A549 (cell line): ENCODE measurements at regions not wholly inside any gene's neighbourhood (a gene's known extent, or its start where the extent isn't known, plus 50 kb on each side); places are given as distances from the start of the nearest gene placed in this dataset.

ENCODE experiments used
- BCL3 ChIP-seq: fragments of >200 bp; sonication (Bioruptor Twin); formaldehyde crosslinking; IDR thresholded peaks from 3 replicates; pipeline ENCODE4 v1.6.1; 2016
- CTCF ChIP-seq: fragments of >200 bp; sonication (Bioruptor Twin); formaldehyde crosslinking; IDR thresholded peaks from 3 replicates; pipeline ENCODE4 v1.5.1; 2016
- FOXS1 ChIP-seq: fragments of 250-450 bp; sonication (Bioruptor Pico); IDR thresholded peaks from 2 replicates; pipeline ENCODE4 v1.5.0; 2020; ENCODE audit warnings: mild to moderate bottlenecking, moderate library complexity
- MAX ChIP-seq: IDR thresholded peaks from 2 replicates; pipeline ENCODE4 v1.6.1; 2012
- MYC ChIP-seq: IDR thresholded peaks from 2 replicates; pipeline ENCODE4 v1.6.1; 2012; ENCODE audit warnings: mild to moderate bottlenecking, inconsistent platforms, low read length, improper control_type of control experiment, borderline replicate concordance
- NPAS2 ChIP-seq: fragments of 250-450 bp; sonication (Bioruptor Pico); IDR thresholded peaks from 2 replicates; pipeline ENCODE4 v1.8.0; 2022; ENCODE audit warnings: mild to moderate bottlenecking, moderate library complexity, borderline replicate concordance
- POLR2A ChIP-seq: IDR thresholded peaks from 2 replicates; pipeline ENCODE4 v1.6.1; 2012; ENCODE audit warnings: mild to moderate bottlenecking, low read length

- TF ChIP-seq BCL3 (no peak), POLR2A (no peak), CTCF (no peak), MYC (no peak), MAX (no peak), NPAS2 (CRISPR knock-in tag) (no peak), FOXS1 (no peak)
These were observed 260.6 kb downstream of the ANAPC1 start for GRCh38 chr2:111623380-111623779.
